ENCODE measurements at regions not wholly inside any gene's neighbourhood (a gene's known extent, or its start where the extent isn't known, plus 50 kb on each side); places are given as distances from the start of the nearest gene placed in this dataset.

DNA sequence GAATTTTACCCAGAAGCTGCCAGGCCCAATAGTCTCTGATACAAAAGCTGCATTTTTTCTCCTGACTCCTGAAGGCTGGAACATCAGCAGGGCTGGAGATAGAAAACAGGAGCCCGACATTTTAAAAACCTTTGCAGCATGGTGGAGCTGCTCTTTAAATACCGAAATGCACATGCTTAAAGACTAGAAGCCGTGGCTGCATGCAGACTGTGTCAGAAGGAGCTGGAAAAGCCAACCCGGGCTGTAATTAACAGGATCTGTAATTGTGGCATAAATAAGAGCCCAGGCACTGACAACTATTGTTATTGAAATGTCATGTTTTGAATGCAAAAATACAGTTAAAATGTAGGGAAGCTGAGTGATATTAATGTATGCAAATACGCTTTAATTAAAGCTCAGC, 304.9 kb upstream of the PLET1 start:
- TF ChIP-seq, protein P1, sequence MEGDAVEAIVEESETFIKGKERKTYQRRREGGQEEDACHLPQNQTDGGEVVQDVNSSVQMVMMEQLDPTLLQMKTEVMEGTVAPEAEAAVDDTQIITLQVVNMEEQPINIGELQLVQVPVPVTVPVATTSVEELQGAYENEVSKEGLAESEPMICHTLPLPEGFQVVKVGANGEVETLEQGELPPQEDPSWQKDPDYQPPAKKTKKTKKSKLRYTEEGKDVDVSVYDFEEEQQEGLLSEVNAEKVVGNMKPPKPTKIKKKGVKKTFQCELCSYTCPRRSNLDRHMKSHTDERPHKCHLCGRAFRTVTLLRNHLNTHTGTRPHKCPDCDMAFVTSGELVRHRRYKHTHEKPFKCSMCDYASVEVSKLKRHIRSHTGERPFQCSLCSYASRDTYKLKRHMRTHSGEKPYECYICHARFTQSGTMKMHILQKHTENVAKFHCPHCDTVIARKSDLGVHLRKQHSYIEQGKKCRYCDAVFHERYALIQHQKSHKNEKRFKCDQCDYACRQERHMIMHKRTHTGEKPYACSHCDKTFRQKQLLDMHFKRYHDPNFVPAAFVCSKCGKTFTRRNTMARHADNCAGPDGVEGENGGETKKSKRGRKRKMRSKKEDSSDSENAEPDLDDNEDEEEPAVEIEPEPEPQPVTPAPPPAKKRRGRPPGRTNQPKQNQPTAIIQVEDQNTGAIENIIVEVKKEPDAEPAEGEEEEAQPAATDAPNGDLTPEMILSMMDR (IDR thresholded peaks at IDR 0.05) = no peak
- no peak for TF ChIP-seq POLR2A (IDR thresholded peaks at IDR 0.05)
